HuH-7.5 (cell line): ENCODE measurements at regions not wholly inside any gene's neighbourhood (a gene's known extent, or its start where the extent isn't known, plus 50 kb on each side); places are given as distances from the start of the nearest gene placed in this dataset.

ENCODE experiments used
- DNase-seq: peaks from one replicate; pipeline ENCODE4 v3.0.0; 2011; ENCODE audit warnings: low spot score

GRCh38 chr12:105954951-105955931 is 183.5 kb downstream of the NUAK1 start:
- DNase-seq = no peak

- no peak for DNase-seq
These were observed 182.8 kb downstream of the NUAK1 start for GRCh38 chr12:105955976-105956375.

- DNase-seq = no peak
These were observed 181.9 kb downstream of the NUAK1 start for GRCh38 chr12:105956662-105957457.

- no peak for DNase-seq
These were observed 178.3 kb downstream of the NUAK1 start for GRCh38 chr12:105960319-105961083.

- no peak for DNase-seq
These were observed 176.7 kb downstream of the NUAK1 start for GRCh38 chr12:105961821-105962671.

- no peak for DNase-seq
These were observed 171.5 kb downstream of the NUAK1 start for GRCh38 chr12:105967038-105967776.

GRCh38 chr12:105968025-105968424 is 170.7 kb downstream of the NUAK1 start:
- no peak for DNase-seq

- DNase-seq = no peak
These were observed 167.9 kb downstream of the NUAK1 start for GRCh38 chr12:105970885-105971284.

- no peak for DNase-seq
These were observed 164.0 kb downstream of the NUAK1 start for GRCh38 chr12:105974738-105975137.

GRCh38 chr12:105975351-105975750 is 163.4 kb downstream of the NUAK1 start:
- DNase-seq = no peak

GRCh38 chr12:105977236-105977635 is 161.5 kb downstream of the NUAK1 start:
- DNase-seq = no peak

- no peak for DNase-seq
These were observed 161.1 kb downstream of the NUAK1 start for GRCh38 chr12:105977652-105978051.

GRCh38 chr12:105978276-105978675 is 160.5 kb downstream of the NUAK1 start:
- DNase-seq = no peak

- DNase-seq = no peak
These were observed 160.1 kb downstream of the NUAK1 start for GRCh38 chr12:105978686-105979085.

GRCh38 chr12:105980085-105980484 is 158.7 kb downstream of the NUAK1 start:
- no peak for DNase-seq

GRCh38 chr12:105980533-105980932 is 158.2 kb downstream of the NUAK1 start:
- no peak for DNase-seq

GRCh38 chr12:105982022-105982421 is 156.7 kb downstream of the NUAK1 start:
- DNase-seq = no peak

GRCh38 chr12:105983622-105984320 is 155.0 kb downstream of the NUAK1 start:
- DNase-seq = no peak

GRCh38 chr12:105985383-105985782 is 153.4 kb downstream of the NUAK1 start:
- no peak for DNase-seq
